Activated T-cell treated with anti-CD3 and anti-CD28 coated beads for 24 hours (primary cell): ENCODE measurements at regions not wholly inside any gene's neighbourhood (a gene's known extent, or its start where the extent isn't known, plus 50 kb on each side); places are given as distances from the start of the nearest gene placed in this dataset.
"Not testable (repeated sequence)": the region's sequence is repeated elsewhere in the genome, so short reads cannot be mapped to it uniquely, and the experiment has no call there.

ENCODE experiments used
- DNase-seq: peaks from one replicate; pipeline ENCODE4 v3.0.0-alpha.2; 2020; ENCODE audit warnings: low read depth

- DNase-seq: no peak
Observed at GRCh38 chr7:69336976-69337375, 261.3 kb upstream of the AUTS2 start.

GRCh38 chr7:69338144-69338543 lies 260.1 kb upstream of the AUTS2 start:
- DNase-seq: no peak

GRCh38 chr7:69341288-69341687 lies 257.0 kb upstream of the AUTS2 start:
- DNase-seq: no peak

GRCh38 chr7:69342154-69342884 lies 256.0 kb upstream of the AUTS2 start:
- DNase-seq: no peak

- no peak for DNase-seq
Observed at GRCh38 chr7:69349291-69349690, 249.0 kb upstream of the AUTS2 start.

- DNase-seq: no peak
Observed at GRCh38 chr7:69358163-69358821, 240.0 kb upstream of the AUTS2 start.

GRCh38 chr7:69359003-69359700 lies 239.1 kb upstream of the AUTS2 start:
- no peak for DNase-seq

- DNase-seq: no peak
Observed at GRCh38 chr7:69360913-69361312, 237.4 kb upstream of the AUTS2 start.

GRCh38 chr7:69363136-69363535 lies 235.1 kb upstream of the AUTS2 start:
- no peak for DNase-seq

GRCh38 chr7:69364813-69365643 lies 233.2 kb upstream of the AUTS2 start:
- DNase-seq: no peak

GRCh38 chr7:69365651-69366192 lies 232.6 kb upstream of the AUTS2 start:
- DNase-seq: no peak

- DNase-seq: no peak
Observed at GRCh38 chr7:69367780-69368179, 230.5 kb upstream of the AUTS2 start.

- DNase-seq: no peak
Observed at GRCh38 chr7:69373171-69374043, 224.9 kb upstream of the AUTS2 start.

- DNase-seq: no peak
Observed at GRCh38 chr7:69374044-69374425, 224.2 kb upstream of the AUTS2 start.

GRCh38 chr7:69377191-69377590 lies 221.1 kb upstream of the AUTS2 start:
- no peak for DNase-seq

GRCh38 chr7:69388452-69389137 lies 209.7 kb upstream of the AUTS2 start:
- DNase-seq: no peak

GRCh38 chr7:69389216-69389615 lies 209.1 kb upstream of the AUTS2 start:
- DNase-seq: no peak

- DNase-seq: not testable (repeated sequence)
Observed at GRCh38 chr7:69393912-69394311, 204.4 kb upstream of the AUTS2 start.

GRCh38 chr7:69395061-69395714 lies 203.1 kb upstream of the AUTS2 start:
- no peak for DNase-seq

- no peak for DNase-seq
Observed at GRCh38 chr7:69398986-69399385, 199.3 kb upstream of the AUTS2 start.
